ENCODE measurements at regions not wholly inside any gene's neighbourhood (a gene's known extent, or its start where the extent isn't known, plus 50 kb on each side); places are given as distances from the start of the nearest gene placed in this dataset.
"Not testable (repeated sequence)": the region's sequence is repeated elsewhere in the genome, so short reads cannot be mapped to it uniquely, and the experiment has no call there.

DNA sequence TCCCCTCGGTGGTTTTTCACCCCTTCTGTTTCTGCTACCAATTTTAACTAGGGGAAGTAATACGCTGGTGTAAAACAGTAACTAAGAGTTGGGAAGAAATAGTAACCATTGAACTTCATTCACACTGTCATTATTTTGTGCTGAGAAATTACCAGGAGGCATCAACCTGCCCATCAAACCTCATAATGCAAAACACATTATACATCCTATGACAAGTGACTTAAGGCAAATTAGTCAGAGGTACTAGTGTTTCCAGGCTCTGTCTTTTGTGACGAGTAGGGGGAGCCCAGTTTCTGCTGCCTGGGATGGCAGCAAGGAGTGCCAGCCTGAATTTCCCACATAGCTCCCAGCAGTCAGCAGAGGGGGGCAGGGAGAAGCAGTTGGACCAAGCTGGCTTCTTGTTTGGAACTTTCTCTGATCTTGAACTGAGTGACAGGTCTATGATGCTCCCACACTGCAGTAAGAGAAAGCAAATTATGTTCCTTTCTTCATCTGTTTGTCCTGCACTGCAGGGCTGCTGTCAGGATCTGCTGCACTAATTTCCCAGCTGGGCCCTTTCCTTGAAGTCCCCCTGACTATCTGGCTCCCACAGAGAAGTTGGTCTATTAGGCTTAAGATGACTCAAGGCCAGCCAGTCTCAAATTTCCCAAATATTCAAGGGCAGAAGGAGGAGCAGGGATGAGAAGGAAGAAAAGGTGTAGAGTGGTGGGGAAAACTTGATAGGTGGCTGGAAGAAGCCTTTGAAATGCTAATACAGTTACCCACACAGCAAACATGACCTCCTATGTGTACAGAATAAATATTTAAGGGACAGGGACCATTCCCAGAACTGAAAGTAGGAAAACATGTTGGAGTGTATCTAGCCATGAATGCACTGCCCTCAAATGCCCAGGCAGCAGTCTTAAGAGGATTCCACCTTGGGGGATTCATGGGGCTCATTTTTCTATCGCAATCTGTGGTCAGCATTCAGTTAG, 322.8 kb downstream of the SEC16B start:
- no peak for DNase-seq (ENCODE audit: low read depth)

DNA sequence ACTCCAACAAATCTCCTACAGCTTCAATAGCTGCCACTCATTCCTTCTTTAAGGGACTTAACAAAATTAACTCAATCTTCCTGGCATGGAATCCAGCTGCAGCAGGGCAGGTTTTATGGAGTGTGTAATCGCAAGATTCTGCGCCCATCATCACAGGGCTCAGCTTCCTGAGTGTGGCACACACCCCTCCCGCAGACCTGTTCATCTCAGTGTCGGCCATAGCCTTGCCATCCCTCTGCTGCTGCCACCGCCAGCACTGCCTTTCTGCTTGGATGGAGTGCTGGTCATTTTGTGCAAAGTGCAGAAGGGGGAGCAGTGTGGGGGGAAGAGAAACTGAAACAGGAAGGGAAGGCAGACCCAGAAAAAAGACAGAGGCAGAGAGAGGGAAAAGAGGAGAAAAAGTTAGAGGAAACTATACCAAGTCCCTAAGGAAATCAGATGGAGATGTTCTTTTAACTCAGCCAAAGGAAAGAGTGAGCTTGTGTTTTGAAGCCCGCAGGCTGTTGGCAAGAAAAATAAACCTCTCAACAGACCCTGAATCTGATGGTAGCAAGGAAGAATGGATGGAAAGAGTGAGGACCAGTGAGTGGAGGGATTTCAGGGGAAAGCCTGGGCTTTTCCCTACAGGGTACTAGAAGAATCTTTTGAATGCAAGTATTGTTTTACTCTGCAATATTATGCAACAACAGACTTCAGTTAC, 324.2 kb downstream of the SEC16B start:
- no peak for DNase-seq (ENCODE audit: low read depth)

DNA sequence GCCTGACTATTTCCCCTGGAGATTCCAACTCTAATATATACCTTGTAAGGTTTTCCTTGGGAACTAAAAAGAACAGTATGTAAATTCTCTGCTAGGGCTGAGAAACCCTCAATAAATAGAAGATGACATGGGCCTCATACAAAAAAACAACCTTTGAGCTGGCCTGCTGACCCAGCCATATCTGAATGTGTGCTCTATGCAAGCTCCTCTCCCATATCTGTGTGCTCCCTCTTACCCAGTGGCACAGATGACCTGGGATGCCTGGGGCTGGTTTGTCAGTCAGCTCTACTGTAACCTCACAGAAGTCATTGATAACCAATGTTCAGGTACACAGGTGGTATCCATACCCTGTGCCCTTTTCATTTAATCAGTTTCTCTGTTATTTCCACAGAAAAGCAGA, 329.2 kb downstream of the SEC16B start:
- no peak for DNase-seq (ENCODE audit: low read depth)

DNA sequence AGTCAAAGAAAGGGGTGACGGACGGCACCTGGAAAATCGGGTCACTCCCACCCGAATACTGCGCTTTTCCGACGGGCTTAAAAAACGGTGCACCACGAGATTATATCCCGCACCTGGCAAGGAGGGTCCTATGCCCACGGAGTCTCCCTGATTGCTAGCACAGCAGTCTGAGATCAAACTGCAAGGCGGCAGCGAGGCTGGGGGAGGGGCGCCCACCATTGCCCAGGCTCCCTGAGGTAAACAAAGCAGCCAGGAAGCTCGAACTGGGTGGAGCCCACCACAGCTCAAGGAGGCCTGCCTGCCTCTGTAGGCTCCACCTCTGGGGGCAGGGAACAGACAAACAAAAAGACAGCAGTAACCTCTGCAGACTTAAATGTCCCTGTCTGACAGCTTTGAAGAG, 335.7 kb downstream of the SEC16B start:
- DNase-seq (ENCODE audit: low read depth), result not testable (repeated sequence)

DNA sequence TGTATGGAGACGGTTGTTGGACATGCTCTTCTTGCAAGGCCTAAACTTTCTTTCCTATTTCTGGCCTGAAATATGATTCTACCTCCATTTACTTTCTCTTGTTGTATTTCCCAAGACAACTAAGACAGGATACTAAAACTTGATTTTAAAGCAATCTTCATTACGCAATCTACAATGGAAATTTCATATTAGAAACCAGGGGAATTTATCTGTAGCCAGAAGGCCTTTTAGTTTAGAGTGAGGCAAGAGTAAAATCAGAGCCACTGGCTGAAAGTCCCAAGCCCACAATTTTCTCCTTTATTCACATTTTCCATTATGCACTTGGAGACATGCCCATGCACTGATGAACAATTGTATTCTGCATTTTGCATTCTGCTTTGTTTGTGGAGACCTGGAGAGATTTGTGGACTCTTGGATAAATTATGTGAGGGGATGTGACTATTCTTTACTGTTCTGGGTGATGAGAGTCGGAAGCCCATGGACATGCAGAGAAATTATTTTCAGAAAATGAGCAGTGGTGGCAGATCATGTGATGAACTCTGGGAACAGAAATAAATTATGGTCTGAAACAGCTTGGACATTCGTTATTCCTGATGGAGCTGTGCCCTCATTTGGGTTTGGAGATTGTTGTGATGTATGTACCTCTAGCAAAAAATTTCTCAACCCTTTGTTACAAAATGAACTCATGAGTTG, 336.8 kb downstream of the SEC16B start:
- DNase-seq (ENCODE audit: low read depth), result no peak

GRCh38 chr1:177631770-177632169, 338.1 kb downstream of the SEC16B start:
- DNase-seq (ENCODE audit: low read depth), result no peak

DNA sequence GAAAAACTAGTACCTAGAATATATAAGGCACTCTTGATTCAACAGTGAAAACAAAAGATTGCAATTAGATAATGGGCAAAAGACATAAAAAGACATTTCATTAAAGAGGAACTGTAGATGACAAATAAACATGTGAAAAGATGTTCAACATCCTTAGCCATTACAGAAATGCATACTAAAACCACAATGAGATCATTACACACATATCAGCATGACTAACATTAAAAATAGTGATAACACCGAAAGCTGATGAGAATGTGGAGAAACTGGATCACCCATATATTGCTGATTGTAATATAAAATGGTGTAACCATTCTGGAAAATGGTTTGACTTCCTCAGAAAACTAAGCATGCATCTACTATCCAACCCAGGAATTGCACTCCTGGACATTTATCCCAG, 340.3 kb downstream of the SEC16B start:
- DNase-seq (ENCODE audit: low read depth), result no peak

DNA sequence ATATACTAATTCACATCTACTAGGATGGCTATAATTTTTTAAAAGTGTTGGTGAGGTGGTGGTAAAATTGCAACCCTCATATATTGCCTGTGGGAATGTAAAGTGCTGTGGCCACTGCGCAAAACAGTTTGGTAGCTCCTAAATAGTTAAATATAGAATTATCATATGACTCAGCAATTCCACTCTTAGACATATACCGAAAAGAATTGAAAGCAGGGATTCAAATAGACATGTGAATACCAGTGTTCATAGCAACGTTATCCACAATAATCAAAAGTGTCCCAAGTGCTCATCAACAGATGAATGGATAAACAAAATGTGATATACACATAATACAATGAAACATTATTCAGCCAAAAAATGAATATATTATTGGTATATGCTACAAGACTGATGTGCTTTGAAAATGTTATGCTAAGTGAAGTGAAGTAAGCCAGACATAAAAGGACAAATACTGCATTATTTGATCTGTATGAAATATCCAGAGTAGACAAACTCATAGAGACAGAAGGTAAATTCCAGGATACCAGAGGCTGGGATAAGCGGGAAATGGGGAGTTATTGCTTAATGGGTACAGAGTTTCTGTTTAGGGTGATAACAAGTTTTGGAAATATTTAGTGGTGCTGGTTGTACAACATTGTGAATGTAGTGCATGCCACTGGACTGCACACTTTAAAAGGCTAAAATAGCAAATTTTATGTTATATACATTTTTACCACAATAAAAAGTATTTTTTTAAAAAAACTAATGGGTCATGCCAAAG, 342.5 kb downstream of the SEC16B start:
- no peak for DNase-seq (ENCODE audit: low read depth)

DNA sequence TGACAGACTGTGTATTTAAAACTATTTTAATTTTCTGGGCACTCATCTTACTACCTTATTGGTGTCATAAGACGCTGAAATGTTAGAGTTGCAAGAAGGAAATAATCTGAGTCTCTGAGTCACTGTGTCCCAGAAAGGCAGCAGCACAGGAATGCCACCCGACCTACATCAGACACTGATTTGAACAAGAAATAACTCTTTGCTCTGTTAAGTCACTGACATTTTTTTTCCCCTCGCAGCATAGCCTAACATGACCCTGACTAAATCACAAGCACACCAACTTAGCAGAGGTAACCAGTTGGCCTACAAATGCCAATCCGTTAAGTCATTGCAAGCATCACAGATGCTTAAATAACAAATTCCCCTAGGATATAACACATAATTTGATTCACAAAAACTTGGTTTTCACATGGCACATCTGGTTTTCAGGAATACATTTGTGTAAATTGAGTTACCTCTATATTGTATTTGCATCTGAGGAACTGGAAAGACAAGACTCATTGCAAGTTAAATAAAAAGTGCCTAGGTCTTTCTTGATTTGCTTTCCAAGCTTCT, 349.1 kb downstream of the SEC16B start:
- no peak for DNase-seq (ENCODE audit: low read depth)

- no peak for DNase-seq (ENCODE audit: low read depth)
Observed at GRCh38 chr1:177615251-177615650, 354.6 kb downstream of the SEC16B start.

DNA sequence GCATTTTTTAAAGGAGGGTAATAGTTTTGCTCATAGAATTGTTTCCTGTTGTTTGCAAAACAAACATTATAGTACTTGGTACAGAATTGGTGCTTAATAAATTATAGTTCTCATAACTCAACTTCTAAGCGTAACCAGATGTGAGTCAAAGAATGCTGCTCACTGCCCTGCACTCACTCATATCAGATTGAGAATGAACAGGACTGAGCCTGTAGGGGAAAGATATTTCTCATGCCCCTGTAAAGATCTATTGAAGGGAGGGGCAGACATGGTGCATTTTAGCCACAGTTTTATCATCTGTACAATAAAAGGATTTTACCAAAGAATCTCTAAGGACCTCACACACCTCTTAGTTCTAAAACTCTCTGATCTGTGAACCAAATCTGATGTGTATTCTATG, 358.5 kb downstream of the SEC16B start:
- no peak for DNase-seq (ENCODE audit: low read depth)

DNA sequence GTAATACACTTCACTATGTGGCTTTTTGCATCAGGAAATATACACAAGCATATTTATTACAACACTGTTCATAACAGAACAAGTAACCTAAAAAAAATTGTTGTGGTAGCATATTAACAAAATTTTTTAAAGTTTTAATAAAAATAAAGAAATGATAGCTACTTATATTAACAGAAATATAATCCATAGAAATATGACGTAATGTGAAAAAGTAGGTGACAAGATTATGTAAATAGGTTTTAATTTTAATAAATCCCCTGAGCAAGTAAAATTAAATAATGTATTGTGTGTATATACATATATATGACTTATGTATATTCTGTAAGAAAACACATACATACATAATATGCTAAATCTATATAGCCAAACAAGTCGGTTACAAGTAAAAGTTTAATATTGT, 359.9 kb downstream of the SEC16B start:
- no peak for DNase-seq (ENCODE audit: low read depth)

GRCh38 chr1:177600936-177601335, 368.9 kb downstream of the SEC16B start:
- no peak for DNase-seq (ENCODE audit: low read depth)

GRCh38 chr1:177600321-177600720, 369.5 kb downstream of the SEC16B start:
- no peak for DNase-seq (ENCODE audit: low read depth)

DNA sequence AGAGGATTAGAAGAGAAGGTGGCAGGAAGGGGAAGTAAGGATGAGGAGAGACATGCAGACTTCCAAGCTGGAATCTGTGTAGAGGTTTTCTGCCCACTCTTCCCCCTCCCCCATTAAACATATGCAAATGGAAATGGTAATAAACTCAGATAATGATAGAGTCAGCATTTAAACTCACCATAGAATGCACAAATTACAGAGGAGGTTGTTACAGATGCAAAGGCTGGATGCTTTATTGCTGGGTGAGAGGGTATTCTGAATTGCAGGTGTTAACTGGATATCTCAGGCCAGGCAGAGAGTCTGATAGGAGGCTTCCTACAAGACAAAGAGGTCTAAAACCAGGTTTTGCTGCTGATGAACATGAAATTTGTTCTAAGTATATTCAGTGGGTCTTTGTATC, 372.5 kb downstream of the SEC16B start:
- no peak for DNase-seq (ENCODE audit: low read depth)

DNA sequence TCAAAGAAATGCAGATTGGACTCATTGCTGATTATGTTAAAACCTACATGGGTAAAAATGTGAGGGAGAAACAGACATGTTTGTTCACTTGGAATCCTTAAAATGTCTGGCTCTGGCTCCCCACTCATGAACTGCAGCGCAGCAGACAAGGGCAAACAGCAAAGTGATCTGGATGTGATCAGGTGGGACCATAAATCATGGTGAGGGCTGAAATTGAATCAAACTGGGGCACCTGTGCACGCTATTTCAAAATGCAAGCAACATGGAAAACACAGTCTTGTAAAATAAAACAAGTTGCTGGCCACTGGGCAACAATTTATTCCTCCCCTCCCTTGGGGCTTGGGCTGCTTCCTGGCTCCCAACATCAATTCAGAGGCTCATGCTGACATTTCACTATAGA, 373.4 kb downstream of the SEC16B start:
- no peak for DNase-seq (ENCODE audit: low read depth)

DNA sequence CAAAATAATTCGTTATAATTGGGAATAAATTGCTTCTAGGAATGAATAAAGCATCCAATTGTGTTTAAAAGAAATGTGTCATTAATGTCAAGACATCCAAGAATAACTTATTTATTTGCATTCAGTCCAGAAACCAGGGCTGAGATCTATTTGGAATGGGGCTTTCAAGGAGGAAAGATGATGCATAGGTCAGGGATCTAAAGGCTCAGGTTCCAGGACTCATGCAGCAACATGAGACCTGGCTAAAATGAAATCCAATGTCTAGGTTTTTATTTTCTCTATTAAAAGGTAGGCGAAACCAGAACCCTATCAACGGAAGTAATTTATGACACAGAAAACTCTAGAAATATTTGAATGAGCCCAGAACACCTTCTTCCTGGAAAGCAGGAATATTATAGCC, 376.8 kb downstream of the SEC16B start:
- no peak for DNase-seq (ENCODE audit: low read depth)

GRCh38 chr1:177592624-177593023, 377.2 kb downstream of the SEC16B start:
- DNase-seq (ENCODE audit: low read depth), result no peak

DNA sequence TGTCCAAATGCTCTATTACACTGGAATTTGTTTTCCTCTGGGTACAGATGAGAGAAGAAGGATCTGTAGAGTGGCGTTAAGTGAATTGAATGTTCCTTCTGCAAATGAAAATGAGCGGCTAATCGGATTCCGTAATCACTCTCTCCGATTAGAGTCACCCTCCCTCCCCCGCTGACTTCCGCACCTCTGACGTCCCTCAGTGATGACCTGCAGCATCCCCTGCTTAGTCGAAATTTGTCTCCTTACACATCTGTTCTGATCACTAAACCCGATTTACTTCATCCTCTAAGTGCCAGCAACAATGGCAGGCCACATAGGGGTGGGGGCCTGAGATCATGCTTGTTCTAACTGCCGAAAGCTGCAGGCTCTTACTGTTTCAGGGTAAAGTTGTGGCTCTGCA, 378.7 kb downstream of the SEC16B start:
- DNase-seq (ENCODE audit: low read depth), result no peak

- DNase-seq (ENCODE audit: low read depth), result no peak
Observed at GRCh38 chr1:177589166-177589565, 380.7 kb downstream of the SEC16B start.

DNA sequence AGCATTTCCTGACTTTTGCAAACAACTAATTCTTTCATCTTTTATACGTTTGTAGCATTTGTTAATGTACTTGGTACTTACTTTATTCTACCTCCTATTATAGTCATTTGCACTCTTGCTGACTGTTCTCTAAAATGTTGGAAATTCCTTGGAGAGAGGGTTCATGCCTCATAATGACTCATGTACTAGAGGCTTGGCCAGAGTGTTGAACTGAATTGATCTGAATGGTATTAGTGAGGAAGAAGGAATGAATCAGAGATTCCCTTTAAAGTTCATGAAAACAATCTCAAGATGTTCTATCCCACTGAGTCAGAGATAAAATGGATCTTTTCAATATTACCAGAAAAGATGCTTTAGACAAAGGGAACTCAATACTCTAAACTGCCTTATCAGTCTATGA, 383.4 kb downstream of the SEC16B start:
- no peak for DNase-seq (ENCODE audit: low read depth)

Data from forelimb muscle (tissue), 1 donor.